Activated effector memory CD4-positive, alpha-beta T cell treated with anti-CD3 and anti-CD28 coated beads, Interleukin-2, amount 50 U/mL, for 16 hours (primary cell): ENCODE measurements at regions not wholly inside any gene's neighbourhood (a gene's known extent, or its start where the extent isn't known, plus 50 kb on each side); places are given as distances from the start of the nearest gene placed in this dataset.
A peak's percentile ranks its signal among the peaks of the same experiment; 100 is the strongest.
"Not testable (repeated sequence)": the region's sequence is repeated elsewhere in the genome, so short reads cannot be mapped to it uniquely, and the experiment has no call there.

ENCODE experiments used
- DNase-seq: peaks from one replicate; pipeline ENCODE4 v3.0.0-alpha.2; 2020

DNA sequence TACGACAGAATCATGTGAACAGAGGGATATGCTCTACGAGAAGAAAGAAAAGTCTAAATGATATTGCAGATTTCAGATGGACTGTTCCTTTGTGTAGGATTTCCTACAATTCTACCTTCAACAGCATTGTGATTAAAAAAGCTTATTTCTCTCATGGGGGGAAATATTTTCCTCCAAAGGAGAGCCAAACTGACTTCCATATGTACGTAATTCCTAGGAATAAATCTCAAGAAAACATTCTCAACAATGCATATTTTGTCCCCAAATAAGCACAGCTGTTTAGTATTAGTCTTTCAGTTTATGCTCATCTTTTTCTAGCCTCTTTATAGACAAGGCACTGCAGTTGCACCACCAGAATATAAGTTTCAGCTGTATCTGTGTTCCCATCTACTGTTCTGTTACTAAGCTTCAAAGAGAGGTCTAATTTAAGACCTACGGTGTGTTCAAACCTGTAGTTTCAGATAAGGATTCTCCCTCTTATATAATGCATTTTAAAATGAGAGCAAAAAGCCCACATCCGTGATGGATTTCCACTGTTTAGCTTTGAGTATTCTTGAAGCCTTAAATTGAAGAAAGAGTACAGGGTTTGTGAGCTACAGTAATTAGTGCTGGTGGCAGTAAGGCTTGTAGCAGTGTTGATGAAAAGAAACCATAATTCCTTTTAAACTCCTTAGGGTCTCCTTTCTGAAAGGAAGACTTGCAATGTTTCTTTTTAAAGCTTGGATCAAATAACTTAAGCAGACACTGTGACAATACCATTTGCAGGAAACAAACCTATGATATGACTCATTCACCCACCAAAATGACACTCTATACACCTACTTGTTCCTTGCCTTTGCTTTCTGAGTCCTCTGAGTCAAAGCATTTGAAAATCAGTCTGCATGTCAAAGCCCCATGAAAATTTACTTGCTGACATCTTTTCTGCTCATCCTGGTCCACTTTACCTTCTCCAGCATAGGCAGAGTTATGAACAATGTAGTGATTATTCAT, 754.1 kb downstream of the NOVA1 start:
- DNase-seq = no peak

DNA sequence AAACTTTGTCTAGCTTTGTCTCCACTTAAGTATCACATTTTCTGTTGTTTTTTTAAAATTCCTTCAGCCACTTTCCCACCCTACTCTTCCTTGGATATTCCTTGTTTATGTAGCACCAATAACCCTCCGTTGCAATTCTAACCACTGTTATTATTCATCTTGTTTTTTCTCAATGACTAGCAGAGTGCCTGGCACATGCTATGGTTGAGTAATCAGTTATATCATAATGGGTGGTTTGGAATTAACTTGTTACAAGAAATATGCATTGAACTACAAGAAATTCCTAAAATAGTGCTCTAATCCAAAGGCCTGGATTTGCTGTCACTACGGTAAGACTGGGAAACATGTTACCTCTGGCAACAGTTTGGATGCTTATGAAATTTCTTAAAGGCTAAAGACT, 756.6 kb downstream of the NOVA1 start:
- DNase-seq = no peak

DNA sequence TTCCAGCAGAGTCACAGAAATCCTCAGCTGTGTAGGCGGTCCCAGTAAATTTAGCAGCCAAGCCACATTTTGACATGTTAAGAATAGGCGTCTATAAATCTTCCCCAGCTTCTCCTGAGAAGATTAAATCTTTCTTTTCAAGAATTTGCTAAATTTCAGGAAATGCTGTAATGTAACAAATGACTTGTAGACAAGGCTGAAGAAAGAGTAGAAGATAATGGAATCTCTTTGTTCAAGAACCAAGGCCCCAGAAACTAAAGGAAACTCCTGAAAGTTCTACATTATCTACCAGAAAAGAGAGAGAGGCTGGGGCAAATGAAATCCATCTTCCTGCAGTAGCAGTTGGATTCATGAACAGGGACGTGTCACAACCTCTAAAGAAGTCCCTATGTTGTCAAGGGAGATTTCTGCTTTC, 760.3 kb downstream of the NOVA1 start:
- DNase-seq = no peak

DNA sequence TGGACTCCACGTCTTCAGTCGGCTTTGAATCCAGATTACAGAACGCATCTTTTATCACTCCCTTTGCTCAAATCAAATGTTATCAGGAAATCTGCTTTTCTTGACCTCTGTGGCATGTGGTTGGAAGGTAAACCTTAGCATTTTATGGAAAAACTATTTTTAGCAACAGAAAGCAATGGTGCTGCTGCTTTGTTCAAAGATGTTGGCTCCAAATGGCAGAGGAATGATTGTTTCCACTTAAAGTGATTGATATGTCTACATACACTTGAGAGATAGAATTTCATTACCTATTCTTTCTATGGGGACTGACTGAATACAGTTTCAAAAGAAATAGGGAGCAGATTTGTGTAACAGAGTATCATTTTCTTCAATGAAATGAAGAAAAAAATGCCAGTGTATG, 761.2 kb downstream of the NOVA1 start:
- no peak for DNase-seq

DNA sequence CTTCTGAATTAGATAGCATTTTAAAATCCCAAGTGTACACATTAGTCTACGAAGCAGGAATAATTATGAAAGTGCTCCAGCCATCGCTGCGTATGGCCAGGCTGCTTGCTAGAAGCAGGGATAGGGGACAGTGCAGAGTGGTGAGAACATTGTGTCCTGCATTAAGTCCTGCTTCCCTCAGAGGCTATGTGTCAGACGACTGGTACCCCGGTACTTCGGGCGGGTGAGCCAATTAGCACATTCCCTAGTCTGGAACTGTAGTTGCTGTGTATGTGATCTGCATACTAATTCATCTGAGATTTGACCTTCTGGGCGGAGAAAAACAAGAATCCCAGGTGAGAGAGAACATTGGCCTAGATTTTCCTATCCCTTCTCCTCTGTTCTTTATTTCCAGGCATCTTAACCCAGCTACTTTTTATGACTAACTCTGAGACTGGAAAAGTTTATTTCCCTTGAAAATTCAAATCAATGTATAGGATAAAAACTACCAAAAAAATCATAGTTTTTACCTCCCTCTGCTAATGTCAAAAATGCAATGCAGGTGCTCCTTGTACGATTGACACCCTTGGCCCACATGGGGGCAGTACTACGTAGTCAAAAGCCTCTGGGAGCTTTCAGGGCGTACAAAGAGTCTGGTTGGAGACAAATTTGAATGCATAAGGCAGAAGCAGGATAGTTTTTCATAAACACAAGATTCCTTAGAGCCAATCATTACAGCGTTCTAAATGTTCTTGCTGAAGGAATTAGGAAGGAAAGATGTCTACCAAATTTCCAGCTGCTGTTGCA, 764.3 kb downstream of the NOVA1 start:
- peak; percentile 53 for DNase-seq

DNA sequence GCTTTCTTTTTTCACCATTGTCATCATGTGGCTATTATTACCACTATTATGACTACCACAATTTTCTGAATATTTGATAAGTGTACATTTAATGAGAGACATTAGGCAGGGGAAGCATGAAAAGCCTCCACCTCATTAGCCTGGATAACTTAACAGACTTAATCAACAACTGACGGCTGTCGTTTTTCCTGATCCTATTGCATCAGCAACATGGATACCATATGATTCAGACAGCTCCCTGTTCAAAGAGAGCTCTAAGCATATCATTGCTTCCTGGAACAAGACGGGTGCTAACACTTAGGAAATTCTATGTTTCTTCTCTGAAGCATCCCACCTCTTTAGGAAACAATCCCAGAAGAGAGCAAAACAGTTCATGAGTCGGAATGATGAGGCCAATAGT, 765.2 kb downstream of the NOVA1 start:
- DNase-seq = no peak

DNA sequence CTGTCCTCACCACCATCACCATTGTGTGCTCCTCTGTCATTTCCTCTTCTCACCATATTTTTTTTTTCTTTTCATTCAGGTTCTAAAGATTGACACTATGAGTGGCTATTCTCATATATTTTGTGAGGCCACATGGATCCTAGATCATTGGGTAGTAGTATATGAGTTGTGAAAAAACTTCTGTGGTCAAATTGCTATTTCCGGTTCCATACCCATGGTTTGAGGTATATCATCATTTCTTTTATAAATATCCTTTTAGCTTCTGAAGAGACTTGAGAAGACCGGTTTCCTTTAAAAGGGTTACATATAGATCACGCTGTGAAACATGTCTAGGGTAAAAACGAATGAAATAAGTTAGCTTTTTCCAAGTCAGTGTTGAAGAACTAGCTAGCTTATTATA, 769.3 kb downstream of the NOVA1 start:
- DNase-seq = no peak

DNA sequence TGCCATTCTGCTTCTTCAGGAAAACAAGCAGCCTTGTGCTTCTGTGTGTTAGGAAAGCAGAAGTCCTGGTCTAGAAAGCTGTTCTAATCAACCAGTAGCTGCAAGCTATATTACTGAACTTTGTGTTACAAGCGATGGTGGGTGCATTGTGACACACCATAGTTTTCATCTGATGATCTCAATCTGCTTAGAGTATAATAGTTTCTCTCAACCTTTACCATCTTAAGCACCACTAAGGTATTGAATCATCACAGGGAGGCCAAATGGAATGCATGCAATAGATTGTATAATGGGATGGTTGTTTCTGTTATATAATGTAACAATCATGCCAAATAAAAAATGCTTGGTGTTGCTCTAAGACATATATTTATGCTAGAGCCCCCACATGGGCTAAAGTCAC, 771.7 kb downstream of the NOVA1 start:
- DNase-seq = no peak

DNA sequence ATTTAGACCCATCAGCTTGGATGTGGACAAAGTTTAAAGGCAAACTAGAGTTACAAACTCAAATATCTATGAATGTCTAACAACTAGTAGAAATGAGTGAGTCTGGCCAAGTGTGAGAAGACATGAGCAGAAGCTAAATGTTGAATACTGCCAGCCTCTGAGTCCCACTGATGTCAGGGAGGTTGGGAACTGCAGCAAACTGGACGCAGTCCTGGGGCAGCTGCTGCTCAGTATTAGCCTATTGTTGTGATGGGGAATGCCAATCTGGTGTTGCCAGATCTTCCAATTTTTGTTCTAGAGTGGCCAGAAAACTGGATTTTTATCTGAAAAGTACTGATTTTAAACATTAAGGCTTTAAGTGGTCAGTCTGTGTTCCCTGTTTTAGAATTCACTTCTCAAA, 770.4 kb upstream of the STXBP6 start:
- no peak for DNase-seq

DNA sequence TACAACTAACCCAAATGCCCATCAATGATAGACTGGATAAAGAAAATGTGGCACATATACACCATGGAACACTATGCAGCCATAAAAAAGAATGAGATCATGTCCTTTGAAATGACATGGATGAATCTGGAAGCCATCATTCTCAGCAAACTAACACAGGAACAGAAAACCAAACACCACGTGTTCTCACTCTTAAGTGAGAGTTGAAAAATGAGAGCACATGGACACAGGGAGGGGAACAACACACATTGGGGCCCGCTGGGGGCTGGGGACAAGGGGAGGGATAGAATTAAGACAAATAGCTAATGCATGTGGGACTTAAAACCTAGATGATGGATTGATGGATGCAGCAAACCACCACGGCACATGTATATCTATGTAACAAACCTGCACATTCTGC, 764.7 kb upstream of the STXBP6 start:
- DNase-seq = not testable (repeated sequence)

DNA sequence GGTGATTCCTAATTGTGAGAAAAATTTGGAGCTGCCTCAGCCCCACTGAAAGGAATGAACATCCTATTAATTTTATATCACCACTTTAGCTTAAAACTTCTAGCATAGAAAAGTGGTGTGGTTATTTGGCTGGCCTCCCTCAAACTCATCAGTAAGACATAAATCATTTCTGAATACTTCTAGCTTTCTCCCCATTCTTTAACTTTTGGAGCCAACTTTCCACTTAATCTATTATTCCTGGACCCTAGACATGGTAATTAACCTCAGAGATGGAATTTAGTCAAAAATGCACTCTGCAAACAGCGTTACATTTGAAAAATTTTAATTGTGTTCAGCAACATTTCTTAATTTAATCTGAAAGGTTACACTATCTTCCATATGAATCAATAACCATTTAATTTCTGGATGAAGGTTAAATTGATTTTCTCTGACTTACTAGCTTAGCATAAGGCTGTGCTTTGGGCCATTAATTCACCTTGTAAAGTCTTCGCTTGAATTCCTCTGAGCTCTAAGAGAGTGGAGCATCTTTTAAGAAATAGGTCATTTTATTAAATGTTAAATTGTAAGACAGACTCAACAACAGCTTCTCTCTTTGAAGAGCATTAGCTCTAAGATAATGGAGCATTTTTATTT, 753.6 kb upstream of the STXBP6 start:
- DNase-seq = no peak

DNA sequence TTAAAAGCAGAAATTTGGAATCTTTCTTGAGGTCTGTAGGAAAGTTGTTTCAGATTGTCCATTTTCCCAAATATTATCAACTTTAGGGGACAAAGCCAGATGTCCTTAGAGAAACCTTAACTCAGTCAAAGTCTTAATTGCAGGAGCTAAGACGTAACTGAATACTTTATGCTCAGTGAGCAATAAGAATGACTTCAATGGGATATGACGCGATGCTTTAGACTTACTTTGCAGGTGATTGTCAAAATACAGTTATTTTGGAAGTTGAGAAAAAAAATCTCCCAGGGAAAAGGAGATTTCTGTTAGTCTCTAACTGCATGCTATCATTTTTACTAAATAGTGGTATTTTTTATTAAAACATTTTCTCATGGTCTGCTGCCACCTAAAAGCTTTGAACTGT, 750.9 kb upstream of the STXBP6 start:
- DNase-seq = no peak

DNA sequence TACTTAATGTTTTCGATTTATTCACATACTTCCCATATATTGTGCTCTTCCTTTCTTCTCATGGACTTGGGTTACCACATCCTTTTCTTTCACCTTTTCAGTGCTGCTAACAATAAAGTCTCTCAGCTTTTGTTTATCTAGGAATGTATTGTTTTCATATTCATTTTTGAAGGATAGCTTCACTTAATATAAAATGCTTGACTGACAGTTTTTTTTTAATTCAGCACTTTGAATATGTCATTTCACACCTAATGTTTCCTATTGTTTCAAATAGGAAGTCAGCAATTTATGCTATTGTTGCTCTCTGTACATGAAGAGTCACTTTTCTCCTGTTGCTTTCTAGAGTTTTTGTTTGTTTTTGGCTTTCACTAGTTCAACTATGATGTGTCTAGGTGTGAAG, 738.3 kb upstream of the STXBP6 start:
- no peak for DNase-seq

DNA sequence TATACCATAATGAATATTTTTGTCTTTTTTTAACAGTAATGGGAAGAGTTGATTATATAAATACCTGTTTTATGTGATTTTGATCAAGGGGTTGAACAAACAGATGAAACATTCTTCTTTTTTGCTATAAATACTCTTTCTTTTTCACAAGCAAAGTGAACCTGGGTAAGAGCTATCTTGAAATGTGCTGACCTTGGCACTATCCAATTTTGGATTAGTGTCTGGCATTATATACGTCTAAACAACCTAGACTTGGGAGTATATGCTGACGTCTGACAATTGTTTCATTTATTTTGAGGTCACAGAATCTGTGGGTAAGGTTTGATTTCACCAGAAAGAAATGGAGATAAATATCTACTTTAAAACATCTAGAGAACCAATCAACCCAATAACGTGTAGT, 716.0 kb upstream of the STXBP6 start:
- no peak for DNase-seq

DNA sequence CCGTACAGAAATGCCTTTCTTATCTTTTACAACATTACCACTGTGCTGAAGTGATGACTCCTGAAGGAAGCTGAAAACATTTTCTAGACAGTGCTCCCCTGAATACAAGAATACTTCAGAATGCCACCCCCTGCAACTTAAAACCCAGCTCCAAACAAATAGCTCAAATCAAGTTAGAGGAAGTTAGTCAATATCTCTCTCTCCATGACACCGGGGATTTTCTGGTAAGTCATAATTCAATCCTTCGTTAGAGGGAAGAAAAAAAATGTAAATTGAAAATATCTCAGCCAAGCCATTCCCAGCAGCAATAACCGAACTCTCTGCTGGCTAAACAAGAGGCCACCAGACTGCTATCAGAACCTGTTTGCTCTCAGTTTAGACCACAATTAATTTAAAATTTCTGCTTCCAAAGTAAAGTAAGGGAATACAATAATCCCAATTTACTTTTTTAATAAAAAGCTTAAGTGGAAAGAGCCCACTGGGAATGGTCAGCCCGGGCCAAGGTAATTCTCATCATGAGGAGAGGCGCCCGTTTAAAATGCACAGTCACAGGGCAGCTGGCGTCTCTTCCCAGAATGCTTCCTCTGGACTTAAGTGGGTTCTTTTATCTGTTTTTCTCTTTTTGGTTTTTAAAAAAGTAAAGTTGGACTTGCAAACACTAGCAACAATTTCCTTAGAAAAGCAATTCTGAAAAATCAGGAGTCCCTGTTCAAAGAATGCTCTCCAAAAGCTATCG, 710.1 kb upstream of the STXBP6 start:
- no peak for DNase-seq

DNA sequence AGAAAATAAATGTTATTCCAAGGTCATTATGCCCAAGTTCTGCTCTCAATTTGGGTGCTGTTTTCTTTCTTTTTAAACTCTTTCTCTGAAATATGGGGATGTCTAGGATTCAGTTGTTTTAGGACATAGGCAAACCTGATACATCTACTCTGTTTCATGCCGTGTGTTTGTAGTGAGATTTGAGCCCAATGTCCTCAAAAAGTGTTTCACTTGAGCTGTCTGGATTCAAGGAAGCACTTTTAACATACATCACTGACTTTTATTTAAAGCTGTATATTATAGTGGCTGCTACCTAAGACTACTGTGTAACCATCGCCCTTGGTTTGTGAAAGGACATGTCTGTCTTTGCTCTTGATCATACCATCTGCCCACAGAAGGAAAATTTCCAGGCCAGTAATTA, 709.3 kb upstream of the STXBP6 start:
- no peak for DNase-seq

DNA sequence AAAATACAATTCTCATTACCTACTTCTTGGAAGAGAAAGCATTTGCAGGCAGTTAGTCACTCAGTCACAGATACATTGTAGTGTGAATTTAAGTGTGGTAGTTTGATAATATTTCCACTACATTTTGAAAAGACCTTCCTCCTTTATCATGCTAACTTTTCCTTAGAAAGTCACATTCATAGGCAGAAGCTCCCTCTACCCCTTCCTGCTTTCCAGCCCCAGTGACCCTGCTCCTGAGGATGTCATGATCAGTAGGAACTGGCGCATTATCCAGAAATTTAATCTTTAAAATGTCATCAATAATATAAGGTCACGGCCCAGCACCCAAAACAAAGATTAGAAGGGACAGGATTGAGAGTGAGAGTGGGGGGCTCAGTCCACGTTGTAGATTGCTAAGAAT, 707.4 kb upstream of the STXBP6 start:
- DNase-seq = no peak

DNA sequence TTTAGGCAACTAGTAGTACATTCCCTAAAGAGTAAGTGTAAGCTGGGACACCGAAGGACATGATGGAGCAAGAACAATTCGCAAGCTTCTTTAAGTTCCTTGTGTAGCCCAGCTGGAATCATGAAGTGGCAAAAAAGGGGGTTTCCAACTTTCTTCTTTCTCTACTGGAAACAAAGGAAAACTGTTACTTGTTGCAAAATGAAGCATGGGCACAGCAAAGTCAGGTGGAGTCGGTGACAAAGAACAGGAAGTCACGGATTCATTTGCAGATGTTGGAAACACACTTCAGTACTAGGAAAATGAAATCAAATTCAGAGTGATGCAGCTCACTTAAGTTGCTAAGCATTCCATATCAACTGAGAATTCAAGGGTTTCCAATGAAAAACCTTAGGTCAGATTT, 706.9 kb upstream of the STXBP6 start:
- DNase-seq = no peak

DNA sequence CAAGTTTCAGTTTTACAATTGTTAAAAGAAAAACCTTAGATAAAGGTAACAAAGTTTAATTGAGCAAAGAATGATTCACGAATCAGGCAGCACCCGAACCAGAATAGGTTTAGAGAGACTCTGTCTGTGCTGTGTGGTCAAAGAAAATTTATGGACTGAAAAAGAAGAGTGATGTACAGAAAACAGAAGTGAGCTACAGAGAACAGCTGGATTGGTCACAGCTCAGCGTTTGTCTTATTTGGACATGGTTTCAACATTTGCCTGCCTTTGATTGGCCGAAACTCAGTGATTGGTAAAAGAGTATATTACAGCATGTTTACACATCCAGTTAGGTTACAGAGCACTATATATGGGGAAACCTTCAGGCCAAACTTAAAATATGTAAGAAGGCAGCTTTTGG, 703.2 kb upstream of the STXBP6 start:
- no peak for DNase-seq

DNA sequence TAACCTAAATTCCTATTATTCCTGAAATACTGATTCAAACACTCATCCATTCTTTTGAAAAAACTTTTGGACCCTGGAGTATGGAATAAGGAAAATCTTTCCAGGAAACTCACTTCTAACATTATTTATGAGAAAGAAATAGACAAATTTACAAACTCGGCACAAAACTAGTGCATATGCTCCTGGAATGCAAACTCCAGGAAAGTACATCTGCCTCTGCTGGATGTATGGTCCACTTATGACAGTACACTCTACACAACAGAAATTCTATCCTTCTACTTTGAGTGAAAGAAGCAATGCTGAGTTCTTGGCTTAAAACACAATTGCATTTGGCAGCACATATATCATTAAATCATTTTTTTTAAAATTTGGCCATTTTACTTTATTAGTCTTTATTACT, 700.5 kb upstream of the STXBP6 start:
- no peak for DNase-seq
